DND-41 (cell line): ENCODE measurements at regions not wholly inside any gene's neighbourhood (a gene's known extent, or its start where the extent isn't known, plus 50 kb on each side); places are given as distances from the start of the nearest gene placed in this dataset.

Source experiments
- EZH2 ChIP-seq: IDR thresholded peaks from 3 replicates; pipeline ENCODE4 v1.6.1; 2012; ENCODE audit warnings: borderline replicate concordance, low read depth, mild to moderate bottlenecking, moderate library complexity, low read length, inconsistent platforms; ENCODE audit not compliant: severe bottlenecking
- TF ChIP-seq, protein P1 (sequence below): IDR thresholded peaks from 2 replicates; pipeline ENCODE4 v1.5.1; 2012; ENCODE audit warnings: borderline replicate concordance, low read length, moderate library complexity, mild to moderate bottlenecking; ENCODE audit not compliant: poor library complexity, severe bottlenecking; ENCODE audit errors: extremely low read depth

GRCh38 chr9:103802068-103802467 lies 292.0 kb upstream of the SMC2 start:
- TF ChIP-seq, protein P1, sequence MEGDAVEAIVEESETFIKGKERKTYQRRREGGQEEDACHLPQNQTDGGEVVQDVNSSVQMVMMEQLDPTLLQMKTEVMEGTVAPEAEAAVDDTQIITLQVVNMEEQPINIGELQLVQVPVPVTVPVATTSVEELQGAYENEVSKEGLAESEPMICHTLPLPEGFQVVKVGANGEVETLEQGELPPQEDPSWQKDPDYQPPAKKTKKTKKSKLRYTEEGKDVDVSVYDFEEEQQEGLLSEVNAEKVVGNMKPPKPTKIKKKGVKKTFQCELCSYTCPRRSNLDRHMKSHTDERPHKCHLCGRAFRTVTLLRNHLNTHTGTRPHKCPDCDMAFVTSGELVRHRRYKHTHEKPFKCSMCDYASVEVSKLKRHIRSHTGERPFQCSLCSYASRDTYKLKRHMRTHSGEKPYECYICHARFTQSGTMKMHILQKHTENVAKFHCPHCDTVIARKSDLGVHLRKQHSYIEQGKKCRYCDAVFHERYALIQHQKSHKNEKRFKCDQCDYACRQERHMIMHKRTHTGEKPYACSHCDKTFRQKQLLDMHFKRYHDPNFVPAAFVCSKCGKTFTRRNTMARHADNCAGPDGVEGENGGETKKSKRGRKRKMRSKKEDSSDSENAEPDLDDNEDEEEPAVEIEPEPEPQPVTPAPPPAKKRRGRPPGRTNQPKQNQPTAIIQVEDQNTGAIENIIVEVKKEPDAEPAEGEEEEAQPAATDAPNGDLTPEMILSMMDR = no peak
- no peak for TF ChIP-seq EZH2
